Uterus (tissue), 2 donors: ENCODE measurements at regions not wholly inside any gene's neighbourhood (a gene's known extent, or its start where the extent isn't known, plus 50 kb on each side); places are given as distances from the start of the nearest gene placed in this dataset.

Source experiments
- POLR2A ChIP-seq, 2 donors: fragments of 450-650 bp; IDR thresholded peaks; one replicate each; pipeline ENCODE4 v1.6.1; 2016; ENCODE audit warnings: antibody characterized with exemption in 2 of 2, mild to moderate bottlenecking in 1 of 2, moderate library complexity in 1 of 2
- TF ChIP-seq, protein P1 (sequence below), 4 experiments: fragments of 200-600 bp in 2 of 4; fragments of 450-650 bp in 2 of 4; sonication (generic) in 2 of 4; IDR thresholded peaks; one replicate each; pipeline ENCODE4 v1.5.1; 2016 to 2019; ENCODE audit warnings: antibody characterized with exemption in 4 of 4, mild to moderate bottlenecking in 2 of 4, moderate library complexity in 1 of 4

DNA sequence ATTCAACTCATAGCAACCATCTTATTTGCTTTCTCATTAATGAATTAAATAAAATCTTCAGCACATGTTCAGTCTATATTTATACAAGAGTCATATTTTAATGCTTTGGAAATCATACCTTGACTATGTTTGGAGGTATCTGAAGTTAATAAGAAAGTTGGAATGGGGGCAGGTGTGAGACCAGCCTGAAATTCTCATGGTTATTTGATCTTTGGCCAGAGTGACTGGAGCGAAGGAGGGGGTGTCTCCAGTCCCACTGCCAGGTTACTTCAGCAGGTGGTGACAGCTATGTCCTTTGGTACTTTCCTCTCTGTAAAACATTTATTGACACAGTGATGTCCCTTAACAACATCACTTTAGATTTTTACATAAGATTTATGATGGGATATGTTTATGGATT lies 318.1 kb upstream of the SGCD start:
- TF ChIP-seq, protein P1, sequence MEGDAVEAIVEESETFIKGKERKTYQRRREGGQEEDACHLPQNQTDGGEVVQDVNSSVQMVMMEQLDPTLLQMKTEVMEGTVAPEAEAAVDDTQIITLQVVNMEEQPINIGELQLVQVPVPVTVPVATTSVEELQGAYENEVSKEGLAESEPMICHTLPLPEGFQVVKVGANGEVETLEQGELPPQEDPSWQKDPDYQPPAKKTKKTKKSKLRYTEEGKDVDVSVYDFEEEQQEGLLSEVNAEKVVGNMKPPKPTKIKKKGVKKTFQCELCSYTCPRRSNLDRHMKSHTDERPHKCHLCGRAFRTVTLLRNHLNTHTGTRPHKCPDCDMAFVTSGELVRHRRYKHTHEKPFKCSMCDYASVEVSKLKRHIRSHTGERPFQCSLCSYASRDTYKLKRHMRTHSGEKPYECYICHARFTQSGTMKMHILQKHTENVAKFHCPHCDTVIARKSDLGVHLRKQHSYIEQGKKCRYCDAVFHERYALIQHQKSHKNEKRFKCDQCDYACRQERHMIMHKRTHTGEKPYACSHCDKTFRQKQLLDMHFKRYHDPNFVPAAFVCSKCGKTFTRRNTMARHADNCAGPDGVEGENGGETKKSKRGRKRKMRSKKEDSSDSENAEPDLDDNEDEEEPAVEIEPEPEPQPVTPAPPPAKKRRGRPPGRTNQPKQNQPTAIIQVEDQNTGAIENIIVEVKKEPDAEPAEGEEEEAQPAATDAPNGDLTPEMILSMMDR (IDR thresholded peaks at IDR 0.05): no peak
- TF ChIP-seq POLR2A (IDR thresholded peaks at IDR 0.05): no peak
